SK-N-SH treated with all-trans-retinoic acid at 6 μM for 48 hours (cell line): ENCODE measurements at regions not wholly inside any gene's neighbourhood (a gene's known extent, or its start where the extent isn't known, plus 50 kb on each side); places are given as distances from the start of the nearest gene placed in this dataset.

Experiments
- ATAC-seq: fragments of 200-7000 bp; cut with Tn5 transposase; 3 replicates; pipeline ENCODE4 v1.9.1; 2020; ENCODE audit warnings: mild to moderate bottlenecking, moderate library complexity
- ARNTL ChIP-seq: fragments of 450-650 bp; formaldehyde crosslinking; IDR thresholded peaks from 2 replicates; pipeline ENCODE4 v1.5.0; 2020; ENCODE audit warnings: low read depth, mild to moderate bottlenecking, moderate library complexity, borderline replicate concordance
- BACH2 ChIP-seq: fragments of 250-450 bp; sonication (Bioruptor Pico); IDR thresholded peaks from 2 replicates; pipeline ENCODE4 v1.9.0; 2021; ENCODE audit warnings: mild to moderate bottlenecking, borderline replicate concordance
- CREB5 ChIP-seq: fragments of 250-450 bp; sonication (Bioruptor Pico); IDR thresholded peaks from 2 replicates; pipeline ENCODE4 v1.5.1; 2020; ENCODE audit warnings: low read depth, mild to moderate bottlenecking, moderate library complexity
- CSDC2 ChIP-seq: fragments of 250-450 bp; sonication (Bioruptor Pico); IDR thresholded peaks from 2 replicates; pipeline ENCODE4 v1.5.0; 2020; ENCODE audit warnings: mild to moderate bottlenecking, moderate library complexity
- CSRNP3 ChIP-seq: fragments of 250-450 bp; sonication (Bioruptor Pico); IDR thresholded peaks from 2 replicates; pipeline ENCODE4 v1.5.1; 2021; ENCODE audit warnings: mild to moderate bottlenecking, moderate library complexity
- ESRRG ChIP-seq: fragments of 250-450 bp; sonication (Bioruptor Pico); IDR thresholded peaks from 2 replicates; pipeline ENCODE4 v1.6.1; 2021; ENCODE audit warnings: mild to moderate bottlenecking
- GLIS3 ChIP-seq: fragments of 250-450 bp; sonication (Bioruptor Pico); IDR thresholded peaks from 2 replicates; pipeline ENCODE4 v1.5.0; 2020; ENCODE audit warnings: mild to moderate bottlenecking, moderate library complexity
- ISL1 ChIP-seq: fragments of 250-450 bp; sonication (Bioruptor Pico); IDR thresholded peaks from 2 replicates; pipeline ENCODE4 v2.1.2; 2022; ENCODE audit warnings: mild to moderate bottlenecking, moderate library complexity
- PPARA ChIP-seq: fragments of 250-450 bp; sonication (Bioruptor Pico); IDR thresholded peaks from 2 replicates; pipeline ENCODE4 v1.5.0; 2020; ENCODE audit warnings: mild to moderate bottlenecking, borderline replicate concordance
- RARB ChIP-seq: fragments of 250-450 bp; sonication (Bioruptor Pico); IDR thresholded peaks from 2 replicates; pipeline ENCODE4 v1.8.0; 2021; ENCODE audit warnings: mild to moderate bottlenecking, moderate library complexity
- SNAI2 ChIP-seq: fragments of 250-450 bp; sonication (Bioruptor Pico); IDR thresholded peaks from 2 replicates; pipeline ENCODE4 v1.5.0; 2020; ENCODE audit warnings: mild to moderate bottlenecking, moderate library complexity
- TOX ChIP-seq: fragments of 250-450 bp; sonication (Bioruptor Pico); IDR thresholded peaks from 2 replicates; pipeline ENCODE4 v1.8.0; 2021; ENCODE audit warnings: mild to moderate bottlenecking, moderate library complexity, borderline replicate concordance
- TSHZ2 ChIP-seq: fragments of 250-450 bp; sonication (Bioruptor Pico); IDR thresholded peaks from 2 replicates; pipeline ENCODE4 v1.5.0; 2020; ENCODE audit warnings: mild to moderate bottlenecking, moderate library complexity
- ZC3H10 ChIP-seq: fragments of 250-450 bp; sonication (Bioruptor Pico); IDR thresholded peaks from 2 replicates; pipeline ENCODE4 v1.5.1; 2021; ENCODE audit warnings: mild to moderate bottlenecking, moderate library complexity
- ZFP3 ChIP-seq: fragments of 250-450 bp; sonication (Bioruptor Pico); IDR thresholded peaks from 2 replicates; pipeline ENCODE4 v1.5.0; 2020; ENCODE audit warnings: mild to moderate bottlenecking, moderate library complexity
- ZFP30 ChIP-seq: fragments of 450-650 bp; formaldehyde crosslinking; IDR thresholded peaks from 2 replicates; pipeline ENCODE4 v1.5.0; 2022; ENCODE audit warnings: mild to moderate bottlenecking, moderate library complexity
- ZNF565 ChIP-seq: fragments of 450-650 bp; formaldehyde crosslinking; conservative IDR thresholded peaks from 2 replicates; pipeline ENCODE4 v1.5.0; 2020; ENCODE audit warnings: low read depth, mild to moderate bottlenecking, moderate library complexity
- ZNF70 ChIP-seq: fragments of 450-650 bp; formaldehyde crosslinking; IDR thresholded peaks from 2 replicates; pipeline ENCODE4 v1.5.0; 2020; ENCODE audit warnings: mild to moderate bottlenecking, moderate library complexity
- ZNF8 ChIP-seq: fragments of 450-650 bp; formaldehyde crosslinking; IDR thresholded peaks from 2 replicates; pipeline ENCODE4 v1.5.0; 2020; ENCODE audit warnings: mild to moderate bottlenecking, moderate library complexity
- TF ChIP-seq, protein P1 (sequence below): fragments of 250-450 bp; sonication (Bioruptor Pico); IDR thresholded peaks from 2 replicates; pipeline ENCODE4 v1.8.0; 2021; ENCODE audit warnings: low read depth, mild to moderate bottlenecking, moderate library complexity, borderline replicate concordance
- TF ChIP-seq, protein P2 (sequence below): fragments of 250-450 bp; sonication (Bioruptor Pico); IDR thresholded peaks from 2 replicates; pipeline ENCODE4 v1.8.0; 2020; ENCODE audit warnings: mild to moderate bottlenecking, moderate library complexity, borderline replicate concordance

DNA sequence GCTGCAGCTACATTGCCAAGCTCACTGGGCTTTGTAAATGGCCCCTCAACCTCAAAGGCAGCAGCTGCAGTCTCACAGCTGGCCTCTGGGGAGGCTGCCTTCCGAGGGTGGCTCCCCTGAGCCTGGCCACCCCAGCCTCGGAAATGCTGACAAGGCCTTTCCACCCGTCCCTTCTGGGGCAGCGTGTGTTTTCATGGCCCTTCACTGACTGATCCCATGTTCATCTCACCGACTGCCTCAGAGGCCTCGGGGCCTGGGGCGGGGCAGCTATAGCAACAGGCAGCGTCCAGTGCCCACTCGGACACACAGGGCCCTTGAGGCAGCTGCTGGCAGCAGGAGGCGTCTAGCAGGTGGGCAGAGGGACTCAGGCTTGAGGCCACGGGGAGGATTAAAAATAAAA is 149.7 kb downstream of the GLI2 start (continued):
- TF ChIP-seq CSRNP3 (CRISPR knock-in tag) (no peak), PPARA (no peak), ZC3H10 (no peak), ISL1 (CRISPR knock-in tag) (no peak), CREB5 (CRISPR knock-in tag) (no peak), ZFP30 (CRISPR knock-in tag) (no peak), ZNF8 (CRISPR knock-in tag) (no peak), BACH2 (CRISPR knock-in tag) (no peak), ARNTL (CRISPR knock-in tag) (no peak), RARB (CRISPR knock-in tag) (no peak)
- TF ChIP-seq, protein P1, sequence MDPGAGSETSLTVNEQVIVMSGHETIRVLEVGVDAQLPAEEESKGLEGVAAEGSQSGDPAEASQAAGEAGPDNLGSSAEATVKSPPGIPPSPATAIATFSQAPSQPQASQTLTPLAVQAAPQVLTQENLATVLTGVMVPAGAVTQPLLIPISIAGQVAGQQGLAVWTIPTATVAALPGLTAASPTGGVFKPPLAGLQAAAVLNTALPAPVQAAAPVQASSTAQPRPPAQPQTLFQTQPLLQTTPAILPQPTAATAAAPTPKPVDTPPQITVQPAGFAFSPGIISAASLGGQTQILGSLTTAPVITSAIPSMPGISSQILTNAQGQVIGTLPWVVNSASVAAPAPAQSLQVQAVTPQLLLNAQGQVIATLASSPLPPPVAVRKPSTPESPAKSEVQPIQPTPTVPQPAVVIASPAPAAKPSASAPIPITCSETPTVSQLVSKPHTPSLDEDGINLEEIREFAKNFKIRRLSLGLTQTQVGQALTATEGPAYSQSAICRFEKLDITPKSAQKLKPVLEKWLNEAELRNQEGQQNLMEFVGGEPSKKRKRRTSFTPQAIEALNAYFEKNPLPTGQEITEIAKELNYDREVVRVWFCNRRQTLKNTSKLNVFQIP (CRISPR knock-in tag): no peak

- no peak for TF ChIP-seq CSDC2 (CRISPR knock-in tag)
- no peak for TF ChIP-seq ESRRG (CRISPR knock-in tag)
- no peak for TF ChIP-seq ARNTL (CRISPR knock-in tag)
- TF ChIP-seq PPARA: no peak
- no peak for TF ChIP-seq ZC3H10
- no peak for TF ChIP-seq ZNF70 (CRISPR knock-in tag)
- TF ChIP-seq, all 23 proteins: peak for 0
- ATAC-seq: no peak
Measured at GRCh38 chr2:120885749-120886148, 150.1 kb downstream of the GLI2 start.

- TF ChIP-seq SNAI2 (CRISPR knock-in tag) (no peak), ZC3H10 (no peak), TSHZ2 (CRISPR knock-in tag) (no peak), CREB5 (CRISPR knock-in tag) (no peak), ZFP3 (no peak), TOX (CRISPR knock-in tag) (no peak), ARNTL (CRISPR knock-in tag) (no peak), GLIS3 (no peak), ZFP30 (CRISPR knock-in tag) (no peak), RARB (CRISPR knock-in tag) (no peak), ZNF565 (CRISPR knock-in tag) (no peak), ESRRG (CRISPR knock-in tag) (no peak), ISL1 (CRISPR knock-in tag) (no peak)
- TF ChIP-seq, protein P2, sequence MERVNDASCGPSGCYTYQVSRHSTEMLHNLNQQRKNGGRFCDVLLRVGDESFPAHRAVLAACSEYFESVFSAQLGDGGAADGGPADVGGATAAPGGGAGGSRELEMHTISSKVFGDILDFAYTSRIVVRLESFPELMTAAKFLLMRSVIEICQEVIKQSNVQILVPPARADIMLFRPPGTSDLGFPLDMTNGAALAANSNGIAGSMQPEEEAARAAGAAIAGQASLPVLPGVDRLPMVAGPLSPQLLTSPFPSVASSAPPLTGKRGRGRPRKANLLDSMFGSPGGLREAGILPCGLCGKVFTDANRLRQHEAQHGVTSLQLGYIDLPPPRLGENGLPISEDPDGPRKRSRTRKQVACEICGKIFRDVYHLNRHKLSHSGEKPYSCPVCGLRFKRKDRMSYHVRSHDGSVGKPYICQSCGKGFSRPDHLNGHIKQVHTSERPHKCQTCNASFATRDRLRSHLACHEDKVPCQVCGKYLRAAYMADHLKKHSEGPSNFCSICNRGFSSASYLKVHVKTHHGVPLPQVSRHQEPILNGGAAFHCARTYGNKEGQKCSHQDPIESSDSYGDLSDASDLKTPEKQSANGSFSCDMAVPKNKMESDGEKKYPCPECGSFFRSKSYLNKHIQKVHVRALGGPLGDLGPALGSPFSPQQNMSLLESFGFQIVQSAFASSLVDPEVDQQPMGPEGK (CRISPR knock-in tag): no peak
- TF ChIP-seq, protein P1 (CRISPR knock-in tag): no peak
- no peak for ATAC-seq
Measured at GRCh38 chr2:120886534-120887319, 151.1 kb downstream of the GLI2 start.
